Transverse colon (tissue), 4 donors: ENCODE measurements at regions not wholly inside any gene's neighbourhood (a gene's known extent, or its start where the extent isn't known, plus 50 kb on each side); places are given as distances from the start of the nearest gene placed in this dataset.

ENCODE experiments used
- DNase-seq: peaks from one replicate; pipeline ENCODE4 v3.0.0-alpha.2; 2019
- H3K27ac ChIP-seq, 4 donors: fragments of 200-600 bp; sonication (generic); 2 replicates each; pipeline ENCODE4 v1.5.1; 2016 to 2018; ENCODE audit warnings: inconsistent platforms in 4 of 4
- H3K27me3 ChIP-seq: fragments of 200-600 bp; sonication (generic); 2 replicates; pipeline ENCODE4 v1.5.1; 2017; ENCODE audit warnings: inconsistent platforms
- H3K36me3 ChIP-seq, 4 donors: fragments of 200-600 bp; sonication (generic); 2 replicates each; pipeline ENCODE4 v1.5.1; 2017 to 2019; ENCODE audit warnings: inconsistent platforms in 4 of 4
- H3K4me1 ChIP-seq, 4 donors: fragments of 200-600 bp; sonication (generic); 2 replicates each; pipeline ENCODE4 v1.5.1; 2017 to 2020; ENCODE audit warnings: inconsistent platforms in 4 of 4
- H3K4me3 ChIP-seq, 4 donors: fragments of 200-600 bp; sonication (generic); 1 replicate in 1 of 4; 2 replicates in 3 of 4; pipeline versions ENCODE4 v1.5.1 to v1.6.1; 2017 to 2019; ENCODE audit warnings: inconsistent platforms in 4 of 4
- H3K9me3 ChIP-seq, 2 donors: fragments of 200-600 bp; sonication (generic); 2 replicates each; pipeline ENCODE4 v1.5.1; 2017 to 2019; ENCODE audit warnings: inconsistent platforms in 2 of 2
- CTCF ChIP-seq, 5 experiments: fragments of 200-600 bp in 3 of 5; fragments of 450-650 bp in 2 of 5; sonication (generic) in 3 of 5; IDR thresholded peaks; 1 replicate in 2 of 5; 2 replicates in 3 of 5; pipeline ENCODE4 v1.5.1; 2016 to 2017; ENCODE audit warnings: antibody characterized with exemption in 5 of 5, inconsistent platforms in 3 of 5, mild to moderate bottlenecking in 2 of 5, moderate library complexity in 1 of 5
- EP300 ChIP-seq: sonication (generic); formaldehyde crosslinking; IDR thresholded peaks from one replicate; pipeline ENCODE4 v1.6.1; 2017; ENCODE audit warnings: antibody characterized with exemption, low read depth
- POLR2A ChIP-seq: fragments of 450-650 bp; IDR thresholded peaks from one replicate; pipeline ENCODE4 v1.6.1; 2016; ENCODE audit warnings: antibody characterized with exemption, mild to moderate bottlenecking, moderate library complexity
- POLR2AphosphoS5 ChIP-seq, 3 donors: sonication (generic); formaldehyde crosslinking; IDR thresholded peaks; one replicate each; pipeline ENCODE4 v1.6.1; 2016; ENCODE audit warnings: antibody characterized with exemption in 3 of 3
- WGBS, 2 donors: methylation state at CpG; one replicate each; pipeline ENCODE4 v1.1.5; 2018; ENCODE audit warnings: low coverage in 1 of 2; 5-methylcytosine and 5-hydroxymethylcytosine counted together
- in situ Hi-C, 4 donors: fragments of 200-750 bp; cut with MboI; loops; one replicate each; pipeline versions ENCODE4 v1.15.0 to v1.15.1; 2017; ENCODE audit warnings: low sequenced_read_pairs in 3 of 4, low pct_ligation_motif_present in 1 of 4, low pct_unique_long_range_greater_than_20kb in 1 of 4
- intact Hi-C: fragments of 100-400 bp; cut with DNase I; formaldehyde crosslinking; loops from one replicate; pipeline ENCODE4 v1.15.1; 2023; ENCODE audit warnings: low total_unique reads

- H3K27ac ChIP-seq, result no peak overlapping the region
- no peak overlapping the region for H3K4me3 ChIP-seq
- no peaks in the 10 kb centered on the region for H3K9me3 ChIP-seq
- 48 to 92% methylated on average over 1 of the region's 1 CpG for WGBS, 2 donors
- no peak for DNase-seq
- TF ChIP-seq POLR2A, result no peak
- in situ Hi-C loops, result no loop called here
- no peaks in the 10 kb centered on the region for H3K36me3 ChIP-seq
- no peaks in the 10 kb centered on the region for H3K27me3 ChIP-seq
- H3K4me1 ChIP-seq, result no peaks in the 10 kb centered on the region
- intact Hi-C loops, result no loop called here
Measured at GRCh38 chr12:77510985-77511384, 319.7 kb upstream of the NAV3 start.

GRCh38 chr12:77504466-77504865, 326.2 kb upstream of the NAV3 start:
- H3K36me3 ChIP-seq, result no peaks in the 10 kb centered on the region
- no peaks in the 10 kb centered on the region for H3K27me3 ChIP-seq
- H3K9me3 ChIP-seq, result no peaks in the 10 kb centered on the region
- no peak overlapping the region for H3K4me3 ChIP-seq
- TF ChIP-seq POLR2AphosphoS5 (IDR thresholded peaks at IDR 0.05) (no peak), CTCF (IDR thresholded peaks at IDR 0.05) (no peak), POLR2A (no peak), EP300 (no peak)
- WGBS, 2 donors, result 71 to 78% methylated on average over 3 to 4 of the region's 4 CpGs
- intact Hi-C loops (no loop called here), in situ Hi-C loops (no loop called here)
- no peak for DNase-seq
- H3K4me1 ChIP-seq, result no peaks in the 10 kb centered on the region
- H3K27ac ChIP-seq, result no peak overlapping the region

- TF ChIP-seq CTCF (IDR thresholded peaks at IDR 0.05) (no peak), POLR2A (no peak), EP300 (no peak), POLR2AphosphoS5 (IDR thresholded peaks at IDR 0.05) (no peak)
Measured at GRCh38 chr12:77500089-77500488, 330.6 kb upstream of the NAV3 start.

GRCh38 chr12:77497647-77498046, 333.0 kb upstream of the NAV3 start:
- TF ChIP-seq EP300 (no peak), POLR2A (no peak), CTCF (IDR thresholded peaks at IDR 0.05) (no peak), POLR2AphosphoS5 (IDR thresholded peaks at IDR 0.05) (no peak)
- Histone ChIP-seq H3K4me1 (no peaks in the 10 kb centered on the region), H3K9me3 (no peaks in the 10 kb centered on the region), H3K27me3 (no peaks in the 10 kb centered on the region), H3K27ac (no peak overlapping the region), H3K36me3 (no peaks in the 10 kb centered on the region), H3K4me3 (no peak overlapping the region)
- no peak for DNase-seq
- WGBS, 2 donors, result 73 to 86% methylated on average over 1 of the region's 1 CpG
- intact Hi-C loops, result no loop called here
- in situ Hi-C loops, result no loop called here

More at GRCh38 chr12:77500089-77500488, 330.6 kb upstream of the NAV3 start:
- H3K4me1 ChIP-seq, result no peaks in the 10 kb centered on the region
- H3K27ac ChIP-seq, result no peak overlapping the region
- no peaks in the 10 kb centered on the region for H3K27me3 ChIP-seq
- H3K9me3 ChIP-seq, result no peaks in the 10 kb centered on the region
- H3K36me3 ChIP-seq, result no peaks in the 10 kb centered on the region
- DNase-seq, result no peak
- in situ Hi-C loops (no loop called here), intact Hi-C loops (no loop called here)
- no peak overlapping the region for H3K4me3 ChIP-seq

- Histone ChIP-seq H3K27me3 (no peaks in the 10 kb centered on the region), H3K9me3 (no peaks in the 10 kb centered on the region), H3K36me3 (no peaks in the 10 kb centered on the region), H3K4me3 (no peak overlapping the region), H3K27ac (no peak overlapping the region), H3K4me1 (no peaks in the 10 kb centered on the region)
- no peak for DNase-seq
- TF ChIP-seq EP300 (no peak), POLR2AphosphoS5 (IDR thresholded peaks at IDR 0.05) (no peak), CTCF (IDR thresholded peaks at IDR 0.05) (no peak), POLR2A (no peak)
- intact Hi-C loops, result no loop called here
- in situ Hi-C loops, result no loop called here
- 83 to 89% methylated on average over 4 to 5 of the region's 5 CpGs for WGBS, 2 donors
Measured at GRCh38 chr12:77496714-77497113, 334.0 kb upstream of the NAV3 start.
